ENCODE measurements at regions not wholly inside any gene's neighbourhood (a gene's known extent, or its start where the extent isn't known, plus 50 kb on each side); places are given as distances from the start of the nearest gene placed in this dataset.

DNA sequence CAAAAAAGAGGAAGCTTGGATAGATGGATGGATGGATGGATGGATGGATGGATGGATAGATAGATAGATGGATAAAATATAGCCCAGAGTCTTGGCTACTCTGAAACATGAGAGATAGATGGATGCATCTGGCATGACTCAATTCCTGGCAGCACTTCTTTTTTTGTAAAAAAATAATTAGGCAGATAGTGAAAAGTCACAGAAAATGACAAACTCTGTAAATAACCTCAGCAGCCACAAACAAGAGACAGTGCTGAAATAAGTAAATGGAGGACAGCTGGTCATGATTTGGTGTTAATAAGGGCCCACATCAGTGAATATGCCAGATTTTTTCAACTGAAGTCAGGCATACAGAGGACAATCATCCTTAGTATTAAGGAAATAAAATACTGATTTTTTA, 585.0 kb upstream of the GCFC2 start:
- no peak overlapping the region for H3K4me2 ChIP-seq (ENCODE audit: low read length)
- DNase-seq (ENCODE audit: low read depth, low spot score) (no peak), ATAC-seq (no peak)
- H3K9ac ChIP-seq (ENCODE audit: low read length): no peak overlapping the region
- POLR2A ChIA-PET: no interaction called here
- RAD21 ChIA-PET (ENCODE audit: low non-redundant PET in 1 of 2, low total read pairs in 2 of 2, uncharacterized antibody in 2 of 2, unreplicated experiment in 2 of 2): no interaction called here
- H2AFZ ChIP-seq (ENCODE audit: low read depth, low read length, poor library complexity, severe bottlenecking): no peak overlapping the region
- no peaks in the 10 kb centered on the region for H4K20me1 ChIP-seq (ENCODE audit: insufficient read depth)
- no peak overlapping the region for H3K4me3 ChIP-seq (replicated peaks in 1 of 2; ENCODE audit: low read depth in 1 of 2, low read length in 2 of 2)
- H3K36me3 ChIP-seq (ENCODE audit: control insufficient read depth in 1 of 2, insufficient read depth in 2 of 2, low read length in 2 of 2): no peaks in the 10 kb centered on the region
- H3K4me1 ChIP-seq (ENCODE audit: control insufficient read depth in 1 of 2, insufficient read depth in 2 of 2, low read length in 2 of 2): no peaks in the 10 kb centered on the region
- H3K27me3 ChIP-seq (ENCODE audit: insufficient read depth, low read length): no peaks in the 10 kb centered on the region
- TF ChIP-seq REST (IDR thresholded peaks at IDR 0.05; ENCODE audit: low read depth): no peak
- no peak for TF ChIP-seq EGR1 (IDR thresholded peaks at IDR 0.05; ENCODE audit: low read depth)
- TF ChIP-seq, protein P1, sequence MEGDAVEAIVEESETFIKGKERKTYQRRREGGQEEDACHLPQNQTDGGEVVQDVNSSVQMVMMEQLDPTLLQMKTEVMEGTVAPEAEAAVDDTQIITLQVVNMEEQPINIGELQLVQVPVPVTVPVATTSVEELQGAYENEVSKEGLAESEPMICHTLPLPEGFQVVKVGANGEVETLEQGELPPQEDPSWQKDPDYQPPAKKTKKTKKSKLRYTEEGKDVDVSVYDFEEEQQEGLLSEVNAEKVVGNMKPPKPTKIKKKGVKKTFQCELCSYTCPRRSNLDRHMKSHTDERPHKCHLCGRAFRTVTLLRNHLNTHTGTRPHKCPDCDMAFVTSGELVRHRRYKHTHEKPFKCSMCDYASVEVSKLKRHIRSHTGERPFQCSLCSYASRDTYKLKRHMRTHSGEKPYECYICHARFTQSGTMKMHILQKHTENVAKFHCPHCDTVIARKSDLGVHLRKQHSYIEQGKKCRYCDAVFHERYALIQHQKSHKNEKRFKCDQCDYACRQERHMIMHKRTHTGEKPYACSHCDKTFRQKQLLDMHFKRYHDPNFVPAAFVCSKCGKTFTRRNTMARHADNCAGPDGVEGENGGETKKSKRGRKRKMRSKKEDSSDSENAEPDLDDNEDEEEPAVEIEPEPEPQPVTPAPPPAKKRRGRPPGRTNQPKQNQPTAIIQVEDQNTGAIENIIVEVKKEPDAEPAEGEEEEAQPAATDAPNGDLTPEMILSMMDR (IDR thresholded peaks at IDR 0.05 in 2 of 3, conservative IDR thresholded peaks at IDR 0.05 in 1 of 3; ENCODE audit: borderline replicate concordance in 1 of 3, insufficient read depth in 1 of 3, low read depth in 2 of 3, low read length in 2 of 3): no peak
- no peak for TF ChIP-seq SRF (IDR thresholded peaks at IDR 0.05; ENCODE audit: low read depth)
- no peak for TF ChIP-seq SP1 (IDR thresholded peaks at IDR 0.05; ENCODE audit: low read depth)
- TF ChIP-seq, protein P2, sequence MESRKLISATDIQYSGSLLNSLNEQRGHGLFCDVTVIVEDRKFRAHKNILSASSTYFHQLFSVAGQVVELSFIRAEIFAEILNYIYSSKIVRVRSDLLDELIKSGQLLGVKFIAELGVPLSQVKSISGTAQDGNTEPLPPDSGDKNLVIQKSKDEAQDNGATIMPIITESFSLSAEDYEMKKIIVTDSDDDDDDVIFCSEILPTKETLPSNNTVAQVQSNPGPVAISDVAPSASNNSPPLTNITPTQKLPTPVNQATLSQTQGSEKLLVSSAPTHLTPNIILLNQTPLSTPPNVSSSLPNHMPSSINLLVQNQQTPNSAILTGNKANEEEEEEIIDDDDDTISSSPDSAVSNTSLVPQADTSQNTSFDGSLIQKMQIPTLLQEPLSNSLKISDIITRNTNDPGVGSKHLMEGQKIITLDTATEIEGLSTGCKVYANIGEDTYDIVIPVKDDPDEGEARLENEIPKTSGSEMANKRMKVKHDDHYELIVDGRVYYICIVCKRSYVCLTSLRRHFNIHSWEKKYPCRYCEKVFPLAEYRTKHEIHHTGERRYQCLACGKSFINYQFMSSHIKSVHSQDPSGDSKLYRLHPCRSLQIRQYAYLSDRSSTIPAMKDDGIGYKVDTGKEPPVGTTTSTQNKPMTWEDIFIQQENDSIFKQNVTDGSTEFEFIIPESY (IDR thresholded peaks at IDR 0.05; ENCODE audit: extremely low read depth, insufficient replicate concordance, low read length): no peak
- no peak for TF ChIP-seq RAD21 (IDR thresholded peaks at IDR 0.05; ENCODE audit: low read depth)
- TF ChIP-seq EZH2 (IDR thresholded peaks at IDR 0.05): no peak
- BruUV-seq (replicated peaks): no TSS peak
- intact Hi-C loops (cut with micrococcal nuclease): no loop called here
- CTCF ChIA-PET: no interaction called here
- H3K9me2 ChIP-seq (ENCODE audit: insufficient read depth): no peaks in the 10 kb centered on the region
- H3K27ac ChIP-seq (ENCODE audit: low read depth, low read length): no peak overlapping the region
- H3K9me3 ChIP-seq (ENCODE audit: control insufficient read depth in 1 of 2, insufficient read depth in 1 of 2, low read depth in 1 of 2, low read length in 2 of 2): peaks cover 4 to 12% of the 10 kb centered on the region in 2 experiments; a peak in 2 of 4 replicates
- no peaks in the 10 kb centered on the region for H3K79me2 ChIP-seq (ENCODE audit: insufficient read depth, low read length)
